ENCODE measurements at regions not wholly inside any gene's neighbourhood (a gene's known extent, or its start where the extent isn't known, plus 50 kb on each side); places are given as distances from the start of the nearest gene placed in this dataset.

GRCh38 chr13:73481886-73482445 lies 423.2 kb downstream of the KLF5 start:
- peak; percentile 1 for DNase-seq (ENCODE audit: low read depth)
- no peak overlapping the region for H3K4me3 ChIP-seq (ENCODE audit: low read length)
- TF ChIP-seq, protein P1, sequence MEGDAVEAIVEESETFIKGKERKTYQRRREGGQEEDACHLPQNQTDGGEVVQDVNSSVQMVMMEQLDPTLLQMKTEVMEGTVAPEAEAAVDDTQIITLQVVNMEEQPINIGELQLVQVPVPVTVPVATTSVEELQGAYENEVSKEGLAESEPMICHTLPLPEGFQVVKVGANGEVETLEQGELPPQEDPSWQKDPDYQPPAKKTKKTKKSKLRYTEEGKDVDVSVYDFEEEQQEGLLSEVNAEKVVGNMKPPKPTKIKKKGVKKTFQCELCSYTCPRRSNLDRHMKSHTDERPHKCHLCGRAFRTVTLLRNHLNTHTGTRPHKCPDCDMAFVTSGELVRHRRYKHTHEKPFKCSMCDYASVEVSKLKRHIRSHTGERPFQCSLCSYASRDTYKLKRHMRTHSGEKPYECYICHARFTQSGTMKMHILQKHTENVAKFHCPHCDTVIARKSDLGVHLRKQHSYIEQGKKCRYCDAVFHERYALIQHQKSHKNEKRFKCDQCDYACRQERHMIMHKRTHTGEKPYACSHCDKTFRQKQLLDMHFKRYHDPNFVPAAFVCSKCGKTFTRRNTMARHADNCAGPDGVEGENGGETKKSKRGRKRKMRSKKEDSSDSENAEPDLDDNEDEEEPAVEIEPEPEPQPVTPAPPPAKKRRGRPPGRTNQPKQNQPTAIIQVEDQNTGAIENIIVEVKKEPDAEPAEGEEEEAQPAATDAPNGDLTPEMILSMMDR (conservative IDR thresholded peaks at IDR 0.05; ENCODE audit: low read length) = no peak

GRCh38 chr13:73480779-73481559 lies 422.2 kb downstream of the KLF5 start:
- TF ChIP-seq, protein P1 (conservative IDR thresholded peaks at IDR 0.05; ENCODE audit: low read length) = no peak
- no peak overlapping the region for H3K4me3 ChIP-seq (ENCODE audit: low read length)
- no peak for DNase-seq (ENCODE audit: low read depth)

GRCh38 chr13:73479856-73480255 lies 421.1 kb downstream of the KLF5 start:
- no peak for DNase-seq (ENCODE audit: low read depth)
- TF ChIP-seq, protein P1 (conservative IDR thresholded peaks at IDR 0.05; ENCODE audit: low read length) = no peak
- no peak overlapping the region for H3K4me3 ChIP-seq (ENCODE audit: low read length)

DNA sequence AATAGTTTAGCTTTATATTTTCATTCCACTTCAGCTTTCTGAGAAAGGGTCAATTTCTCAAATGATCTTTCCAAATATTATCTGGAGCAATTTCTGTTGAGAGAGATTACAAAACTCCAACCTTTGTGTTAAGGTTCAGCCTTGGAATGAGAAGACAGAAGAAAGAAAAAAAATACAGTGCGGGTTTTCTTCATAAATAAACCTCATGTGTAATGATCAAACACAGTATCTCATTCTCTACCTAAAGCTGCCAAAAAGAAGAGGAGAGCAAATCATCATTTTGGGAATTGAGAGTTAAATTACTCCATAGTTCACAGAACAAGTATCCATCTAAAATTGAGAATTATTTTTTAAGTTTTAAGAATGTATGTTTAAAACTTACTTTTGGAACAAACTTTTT lies 420.5 kb downstream of the KLF5 start:
- no peak overlapping the region for H3K4me3 ChIP-seq (ENCODE audit: low read length)
- TF ChIP-seq, protein P1 (conservative IDR thresholded peaks at IDR 0.05; ENCODE audit: low read length) = no peak
- no peak for DNase-seq (ENCODE audit: low read depth)

GRCh38 chr13:73477441-73477840 lies 418.6 kb downstream of the KLF5 start:
- TF ChIP-seq, protein P1 (conservative IDR thresholded peaks at IDR 0.05; ENCODE audit: low read length) = no peak
- DNase-seq (ENCODE audit: low read depth) = no peak
- H3K4me3 ChIP-seq (ENCODE audit: low read length) = no peak overlapping the region

DNA sequence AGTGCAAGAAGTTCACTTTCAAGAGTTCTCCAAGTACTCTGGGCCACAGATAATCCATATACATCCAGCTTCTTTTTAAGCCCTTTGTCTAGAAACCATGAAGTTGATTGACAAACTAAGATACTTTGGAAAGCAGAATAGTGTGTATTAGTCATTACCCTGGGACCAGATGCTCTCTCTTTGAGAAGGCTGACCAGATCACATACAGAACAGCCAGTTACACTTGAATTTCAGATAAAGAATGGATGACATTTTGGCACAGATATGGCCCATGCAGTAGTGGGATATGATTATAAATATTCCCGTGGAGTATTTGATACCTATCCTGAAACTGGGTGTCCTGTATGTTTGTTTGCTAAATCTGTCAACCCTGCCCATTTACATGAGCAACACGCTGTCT lies 414.2 kb downstream of the KLF5 start:
- TF ChIP-seq, protein P1 (conservative IDR thresholded peaks at IDR 0.05; ENCODE audit: low read length) = no peak
- H3K4me3 ChIP-seq (ENCODE audit: low read length) = no peak overlapping the region
- DNase-seq (ENCODE audit: low read depth) = no peak

GRCh38 chr13:73467125-73467524 lies 408.3 kb downstream of the KLF5 start:
- no peak for DNase-seq (ENCODE audit: low read depth)
- no peak overlapping the region for H3K4me3 ChIP-seq (ENCODE audit: low read length)
- TF ChIP-seq, protein P1 (conservative IDR thresholded peaks at IDR 0.05; ENCODE audit: low read length) = no peak

Data from AG10803 (cell line).